Osteocyte (in vitro differentiated cells): ENCODE measurements at regions not wholly inside any gene's neighbourhood (a gene's known extent, or its start where the extent isn't known, plus 50 kb on each side); places are given as distances from the start of the nearest gene placed in this dataset.

Experiments
- DNase-seq: peaks from one replicate; pipeline ENCODE4 v3.0.0; 2021; ENCODE audit warnings: mixed read lengths; ENCODE audit not compliant: unreplicated experiment; ENCODE audit errors: extremely low spot score
- H3K27ac Mint-ChIP-seq: one replicate; pipeline ENCODE4 v1.8.0; 2021; ENCODE audit warnings: mild to moderate bottlenecking, mixed read lengths; ENCODE audit not compliant: unreplicated experiment
- H3K27me3 Mint-ChIP-seq: one replicate; pipeline ENCODE4 v1.8.0; 2021; ENCODE audit warnings: mixed read lengths; ENCODE audit not compliant: unreplicated experiment
- H3K36me3 Mint-ChIP-seq: one replicate; pipeline ENCODE4 v1.8.0; 2021; ENCODE audit warnings: mixed read lengths; ENCODE audit not compliant: unreplicated experiment
- H3K4me1 Mint-ChIP-seq: one replicate; pipeline ENCODE4 v1.8.0; 2021; ENCODE audit warnings: mixed read lengths; ENCODE audit not compliant: unreplicated experiment
- H3K4me3 Mint-ChIP-seq: one replicate; pipeline ENCODE4 v1.8.0; 2021; ENCODE audit warnings: mild to moderate bottlenecking, moderate library complexity, mixed read lengths; ENCODE audit not compliant: unreplicated experiment
- H3K9me3 Mint-ChIP-seq: one replicate; pipeline ENCODE4 v1.8.0; 2021; ENCODE audit warnings: mixed read lengths; ENCODE audit not compliant: unreplicated experiment
- CTCF ChIP-seq: fragments of 200-600 bp; sonication (generic); IDR thresholded peaks from 2 replicates; pipeline ENCODE4 v1.5.0; 2021; ENCODE audit warnings: antibody characterized with exemption, mild to moderate bottlenecking, moderate library complexity

- Mint-ChIP-seq H3K4me3 (no peak overlapping the region), H3K36me3 (no peaks in the 10 kb centered on the region), H3K27me3 (peaks cover 26% of the 10 kb centered on the region), H3K9me3 (no peaks in the 10 kb centered on the region), H3K4me1 (no peaks in the 10 kb centered on the region), H3K27ac (no peak overlapping the region)
- DNase-seq, result no peak
- no peak for TF ChIP-seq CTCF
Observed at GRCh38 chr22:25437414-25438160, 126.9 kb upstream of the GRK3 start.

- H3K4me1 Mint-ChIP-seq, result peaks cover 27% of the 10 kb centered on the region
- H3K4me3 Mint-ChIP-seq, result peak overlapping the region; percentile 94
- DNase-seq, result no peak
- H3K27me3 Mint-ChIP-seq, result no peaks in the 10 kb centered on the region
- H3K36me3 Mint-ChIP-seq, result no peaks in the 10 kb centered on the region
- TF ChIP-seq CTCF, result no peak
- no peaks in the 10 kb centered on the region for H3K9me3 Mint-ChIP-seq
- no peak overlapping the region for H3K27ac Mint-ChIP-seq
Observed at GRCh38 chr22:25447067-25447685, 117.3 kb upstream of the GRK3 start.

- TF ChIP-seq CTCF, result peak; percentile 91
- Mint-ChIP-seq H3K36me3 (no peaks in the 10 kb centered on the region), H3K27ac (peak overlapping the region; percentile 92), H3K27me3 (no peaks in the 10 kb centered on the region), H3K4me3 (peak overlapping the region; percentile 94), H3K9me3 (no peaks in the 10 kb centered on the region), H3K4me1 (peaks cover 30% of the 10 kb centered on the region)
- DNase-seq, result peak; percentile 96
Observed at GRCh38 chr22:25447686-25448434, 116.6 kb upstream of the GRK3 start.

GRCh38 chr22:25448435-25449051, 115.9 kb upstream of the GRK3 start:
- H3K27me3 Mint-ChIP-seq, result no peaks in the 10 kb centered on the region
- peak overlapping the region; percentile 94 for H3K4me3 Mint-ChIP-seq
- peak; percentile 63 for DNase-seq
- no peaks in the 10 kb centered on the region for H3K36me3 Mint-ChIP-seq
- peak overlapping the region; percentile 92 for H3K27ac Mint-ChIP-seq
- no peaks in the 10 kb centered on the region for H3K9me3 Mint-ChIP-seq
- peaks cover 30% of the 10 kb centered on the region for H3K4me1 Mint-ChIP-seq
- TF ChIP-seq CTCF, result no peak
